ENCODE measurements at regions not wholly inside any gene's neighbourhood (a gene's known extent, or its start where the extent isn't known, plus 50 kb on each side); places are given as distances from the start of the nearest gene placed in this dataset.
A peak's percentile ranks its signal among the peaks of the same experiment; 100 is the strongest.

DNA sequence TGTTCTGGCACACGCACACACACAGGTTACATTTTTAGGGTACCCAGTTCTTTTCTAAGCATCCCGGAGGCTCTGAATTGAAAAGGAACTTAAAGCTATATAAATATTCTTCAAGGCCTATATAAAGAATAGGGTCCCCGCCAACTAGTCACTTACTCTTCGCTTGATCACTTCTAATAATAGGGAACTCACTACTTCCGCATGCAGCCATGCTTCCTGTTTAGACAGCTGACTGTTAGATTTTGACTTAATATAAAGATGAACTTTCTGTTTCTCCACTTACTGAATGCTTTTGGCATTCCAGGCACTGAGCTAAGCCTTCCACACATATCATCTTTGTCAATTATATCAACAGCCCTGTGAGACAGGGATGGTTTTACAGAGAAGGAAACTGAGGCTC is 259.6 kb downstream of the TSHZ3 start:
- no peak for DNase-seq (ENCODE audit: low read depth)
- TF ChIP-seq CTCF (conservative IDR thresholded peaks at IDR 0.05; ENCODE audit: low read depth, low read length): no peak

DNA sequence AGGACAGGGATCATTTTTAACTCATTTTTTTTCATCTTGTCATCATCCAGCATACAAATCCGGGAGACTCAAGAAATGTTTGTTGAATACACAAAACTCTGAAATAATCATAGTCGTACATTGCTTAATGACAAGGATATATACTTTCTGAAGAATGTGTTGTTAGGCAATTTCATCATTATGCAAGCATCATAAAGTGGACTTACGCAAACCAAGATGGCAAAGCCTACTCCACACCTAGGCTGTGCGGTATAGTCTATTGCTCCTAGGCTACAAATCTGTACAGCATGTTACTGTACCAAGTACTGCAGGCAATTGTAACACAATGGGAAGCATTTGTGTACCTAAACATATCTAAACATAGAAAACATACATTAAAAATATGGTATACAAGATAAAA is 264.1 kb downstream of the TSHZ3 start:
- H3K4me3 ChIP-seq (ENCODE audit: low read depth, low read length): no peak overlapping the region
- TF ChIP-seq CTCF (conservative IDR thresholded peaks at IDR 0.05; ENCODE audit: low read depth, low read length): no peak
- DNase-seq (ENCODE audit: low read depth): no peak

More for the DNA sequence above, 259.6 kb downstream of the TSHZ3 start:
- H3K4me3 ChIP-seq (ENCODE audit: low read depth, low read length): no peak overlapping the region

DNA sequence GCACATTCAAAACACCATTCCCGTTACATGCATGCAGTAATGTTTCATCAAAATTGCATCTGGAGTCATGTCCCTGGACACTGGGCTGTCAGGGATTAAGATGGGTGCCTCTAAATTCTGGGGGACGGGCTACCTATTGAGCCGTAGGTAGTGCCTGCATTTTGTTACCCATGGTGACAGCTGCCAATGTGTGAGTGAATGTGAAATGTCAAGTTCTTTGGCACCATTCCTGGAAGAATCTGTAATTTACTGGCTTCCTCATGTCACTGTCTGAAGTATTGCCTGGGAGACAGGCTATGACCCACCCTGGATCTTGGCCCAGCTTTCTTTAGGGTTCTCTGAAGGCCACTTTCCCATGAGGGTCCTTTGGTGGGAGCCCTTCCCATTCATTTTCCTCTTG is 266.1 kb downstream of the TSHZ3 start:
- no peak for DNase-seq (ENCODE audit: low read depth)
- no peak for TF ChIP-seq CTCF (conservative IDR thresholded peaks at IDR 0.05; ENCODE audit: low read depth, low read length)
- no peak overlapping the region for H3K4me3 ChIP-seq (ENCODE audit: low read depth, low read length)

DNA sequence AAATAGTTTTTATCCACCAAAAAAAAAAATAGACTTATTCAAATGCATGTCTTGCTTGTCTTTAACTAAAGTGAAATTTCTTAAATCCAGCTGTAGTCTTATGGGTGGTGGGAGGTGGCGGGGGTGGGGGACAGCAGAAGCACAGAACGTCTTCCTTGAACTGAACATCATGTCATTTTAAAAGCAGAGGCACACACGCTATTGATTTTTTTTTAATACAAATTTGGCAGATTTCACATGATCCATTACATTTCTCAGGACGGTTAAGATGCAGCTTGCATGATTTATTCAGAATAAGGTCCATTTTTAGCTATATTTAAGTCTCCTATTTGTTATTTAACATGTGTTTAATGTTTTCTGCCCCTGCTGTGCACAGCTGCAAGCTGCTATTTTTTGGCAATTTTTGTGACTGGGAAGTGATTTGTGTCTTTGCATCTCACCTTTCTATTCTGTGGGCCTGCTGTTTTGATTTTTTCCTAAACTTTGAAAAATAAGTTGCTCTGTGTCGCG is 274.0 kb downstream of the TSHZ3 start:
- no peak for DNase-seq (ENCODE audit: low read depth)
- TF ChIP-seq CTCF (conservative IDR thresholded peaks at IDR 0.05; ENCODE audit: low read depth, low read length): no peak

GRCh38 chr19:31074199-31075125 is 274.8 kb downstream of the TSHZ3 start:
- no peak for DNase-seq (ENCODE audit: low read depth)
- no peak overlapping the region for H3K4me3 ChIP-seq (ENCODE audit: low read depth, low read length)
- TF ChIP-seq CTCF (conservative IDR thresholded peaks at IDR 0.05; ENCODE audit: low read depth, low read length): no peak

More for the DNA sequence above, 274.0 kb downstream of the TSHZ3 start:
- no peak overlapping the region for H3K4me3 ChIP-seq (ENCODE audit: low read depth, low read length)

DNA sequence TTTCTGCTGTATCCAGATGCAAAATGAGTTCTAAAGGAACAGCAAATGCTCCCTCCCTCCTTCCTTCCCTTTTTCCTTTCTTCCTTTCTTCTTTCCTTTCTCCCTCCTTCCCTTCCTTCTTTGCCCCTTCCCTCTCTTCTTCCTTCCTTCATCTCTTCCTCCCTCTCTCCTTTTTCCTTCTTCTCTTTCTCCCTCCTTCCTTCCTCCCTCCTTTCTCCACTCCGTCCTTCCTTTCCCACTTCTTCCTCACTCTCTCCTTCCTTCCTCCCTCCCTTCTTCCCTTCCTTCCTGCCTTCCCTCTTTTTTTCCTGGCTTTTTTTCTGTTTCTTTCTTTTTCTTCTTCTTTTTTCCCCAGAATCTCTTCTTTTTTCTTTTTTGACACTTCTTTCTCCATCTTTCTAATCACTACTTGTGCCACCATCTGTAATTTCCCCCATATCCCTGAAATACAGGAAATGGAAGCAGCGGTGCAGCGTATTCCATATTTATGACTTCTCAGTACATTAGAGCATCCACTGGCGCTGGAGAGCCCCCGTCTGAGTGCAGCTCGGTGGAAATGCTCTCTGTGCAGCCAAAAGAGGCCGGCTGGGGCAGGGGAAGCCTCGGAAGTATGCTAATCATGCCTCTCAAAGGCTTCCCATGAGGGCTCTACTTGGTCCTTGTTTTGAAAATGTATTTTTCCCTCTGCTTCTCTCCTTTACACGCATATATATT is 275.6 kb downstream of the TSHZ3 start:
- TF ChIP-seq CTCF (conservative IDR thresholded peaks at IDR 0.05; ENCODE audit: low read depth, low read length): no peak
- no peak overlapping the region for H3K4me3 ChIP-seq (ENCODE audit: low read depth, low read length)
- DNase-seq (ENCODE audit: low read depth): peak; percentile 10

Measured in choroid plexus epithelial cell (primary cell).